PC-3 (cell line): ENCODE measurements at regions not wholly inside any gene's neighbourhood (a gene's known extent, or its start where the extent isn't known, plus 50 kb on each side); places are given as distances from the start of the nearest gene placed in this dataset.
"Not testable (repeated sequence)": the region's sequence is repeated elsewhere in the genome, so short reads cannot be mapped to it uniquely, and the experiment has no call there.

Experiments
- EZH2phosphoT487 ChIP-seq: fragments of 300-600 bp; sonication (generic); IDR thresholded peaks from 2 replicates; pipeline ENCODE4 v1.6.1; 2018; ENCODE audit warnings: mild to moderate bottlenecking, antibody characterized with exemption, low read length, borderline replicate concordance
- TF ChIP-seq, protein P1 (sequence below): fragments of 300-600 bp; sonication (generic); conservative IDR thresholded peaks from 2 replicates; pipeline ENCODE4 v1.5.1; 2017; ENCODE audit warnings: antibody characterized with exemption, low read depth, mild to moderate bottlenecking, low read length

DNA sequence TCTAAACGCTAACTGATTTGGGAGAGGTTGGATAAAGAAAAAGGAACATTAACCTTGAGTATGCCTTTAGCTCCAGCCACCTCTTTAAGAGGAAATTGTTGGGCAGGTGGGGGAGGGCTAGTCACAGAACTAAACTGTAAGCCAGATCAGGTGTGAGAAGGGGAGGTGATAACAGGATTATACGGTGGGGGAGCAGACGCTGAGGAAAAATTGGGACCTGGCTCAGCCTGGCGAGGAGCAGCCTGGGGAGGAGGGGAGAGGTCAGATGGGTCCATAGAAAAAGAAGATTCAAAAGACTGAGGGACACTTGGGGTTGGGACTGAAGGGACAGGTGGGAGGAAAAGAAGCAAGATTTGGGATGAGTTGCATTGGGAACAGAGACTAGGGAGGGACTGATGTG, 558.0 kb downstream of the ADGRL2 start:
- not testable (repeated sequence) for TF ChIP-seq EZH2phosphoT487
- TF ChIP-seq, protein P1, sequence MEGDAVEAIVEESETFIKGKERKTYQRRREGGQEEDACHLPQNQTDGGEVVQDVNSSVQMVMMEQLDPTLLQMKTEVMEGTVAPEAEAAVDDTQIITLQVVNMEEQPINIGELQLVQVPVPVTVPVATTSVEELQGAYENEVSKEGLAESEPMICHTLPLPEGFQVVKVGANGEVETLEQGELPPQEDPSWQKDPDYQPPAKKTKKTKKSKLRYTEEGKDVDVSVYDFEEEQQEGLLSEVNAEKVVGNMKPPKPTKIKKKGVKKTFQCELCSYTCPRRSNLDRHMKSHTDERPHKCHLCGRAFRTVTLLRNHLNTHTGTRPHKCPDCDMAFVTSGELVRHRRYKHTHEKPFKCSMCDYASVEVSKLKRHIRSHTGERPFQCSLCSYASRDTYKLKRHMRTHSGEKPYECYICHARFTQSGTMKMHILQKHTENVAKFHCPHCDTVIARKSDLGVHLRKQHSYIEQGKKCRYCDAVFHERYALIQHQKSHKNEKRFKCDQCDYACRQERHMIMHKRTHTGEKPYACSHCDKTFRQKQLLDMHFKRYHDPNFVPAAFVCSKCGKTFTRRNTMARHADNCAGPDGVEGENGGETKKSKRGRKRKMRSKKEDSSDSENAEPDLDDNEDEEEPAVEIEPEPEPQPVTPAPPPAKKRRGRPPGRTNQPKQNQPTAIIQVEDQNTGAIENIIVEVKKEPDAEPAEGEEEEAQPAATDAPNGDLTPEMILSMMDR: not testable (repeated sequence)
